Activated CD8-positive, alpha-beta T cell treated with anti-CD3 and anti-CD28 coated beads for 36 hours (primary cell): ENCODE measurements at regions not wholly inside any gene's neighbourhood (a gene's known extent, or its start where the extent isn't known, plus 50 kb on each side); places are given as distances from the start of the nearest gene placed in this dataset.

Experiments used
- ATAC-seq: fragments of 200-7000 bp; cut with Tn5 transposase; one replicate; pipeline ENCODE4 v1.10.0; 2021; ENCODE audit warnings: mild to moderate bottlenecking, moderate library complexity
- CTCF ChIA-PET: fragments of 350-600 bp; sonication (Branson Sonifier 250); formaldehyde crosslinking; loops from one replicate; lab custom pipeline; 2021; ENCODE audit warnings: antibody characterized with exemption; lab: Charles Lee
- POLR2A ChIA-PET: fragments of 350-600 bp; sonication (Branson Sonifier 250); formaldehyde crosslinking; loops from one replicate; lab custom pipeline; 2021; ENCODE audit warnings: antibody characterized with exemption; lab: Charles Lee
- DNase-seq: peaks from one replicate; pipeline ENCODE4 v3.0.0-alpha.2; 2020
- H3K27ac Mint-ChIP-seq: one replicate; pipeline ENCODE4 v1.8.0; 2021; ENCODE audit warnings: mild to moderate bottlenecking, mixed read lengths
- H3K27me3 Mint-ChIP-seq: one replicate; pipeline ENCODE4 v1.8.0; 2021; ENCODE audit warnings: mixed read lengths
- H3K36me3 Mint-ChIP-seq: one replicate; pipeline ENCODE4 v1.8.0; 2021; ENCODE audit warnings: low read depth, mixed read lengths
- H3K4me1 Mint-ChIP-seq: one replicate; pipeline ENCODE4 v1.8.0; 2021; ENCODE audit warnings: low read depth, mixed read lengths
- H3K4me3 Mint-ChIP-seq: one replicate; pipeline ENCODE4 v1.8.0; 2021; ENCODE audit warnings: mild to moderate bottlenecking, moderate library complexity, mixed read lengths
- H3K9me3 Mint-ChIP-seq: one replicate; pipeline ENCODE4 v1.8.0; 2021; ENCODE audit warnings: mixed read lengths
- intact Hi-C: fragments of 100-400 bp; cut with micrococcal nuclease; formaldehyde crosslinking; loops from one replicate; pipeline ENCODE4 v1.10.0; 2022
- TF ChIP-seq, protein P1 (sequence below): fragments of 200-600 bp; IDR thresholded peaks from one replicate; pipeline ENCODE4 v1.8.0; 2022; ENCODE audit warnings: antibody characterized with exemption, mild to moderate bottlenecking

DNA sequence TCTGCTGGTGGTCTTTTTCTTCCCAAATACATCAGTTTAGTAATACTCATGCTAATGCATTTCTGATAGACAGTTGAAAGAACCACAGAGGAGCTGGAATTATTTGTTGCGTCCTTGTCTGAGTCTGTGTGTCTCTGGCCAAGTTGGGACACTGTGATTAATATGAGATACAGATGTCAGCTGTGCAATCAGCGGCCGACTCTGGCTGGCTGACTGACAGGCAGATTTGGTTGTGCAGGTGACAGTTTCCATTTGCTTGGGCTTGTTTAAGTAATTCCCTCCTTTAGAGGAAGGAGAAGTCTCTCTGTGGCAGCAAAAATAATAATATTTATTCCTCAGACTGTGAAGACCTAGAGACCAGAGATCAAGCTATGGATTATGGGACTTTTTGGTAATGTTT, 176.2 kb upstream of the CHRM2 start:
- TF ChIP-seq, protein P1, sequence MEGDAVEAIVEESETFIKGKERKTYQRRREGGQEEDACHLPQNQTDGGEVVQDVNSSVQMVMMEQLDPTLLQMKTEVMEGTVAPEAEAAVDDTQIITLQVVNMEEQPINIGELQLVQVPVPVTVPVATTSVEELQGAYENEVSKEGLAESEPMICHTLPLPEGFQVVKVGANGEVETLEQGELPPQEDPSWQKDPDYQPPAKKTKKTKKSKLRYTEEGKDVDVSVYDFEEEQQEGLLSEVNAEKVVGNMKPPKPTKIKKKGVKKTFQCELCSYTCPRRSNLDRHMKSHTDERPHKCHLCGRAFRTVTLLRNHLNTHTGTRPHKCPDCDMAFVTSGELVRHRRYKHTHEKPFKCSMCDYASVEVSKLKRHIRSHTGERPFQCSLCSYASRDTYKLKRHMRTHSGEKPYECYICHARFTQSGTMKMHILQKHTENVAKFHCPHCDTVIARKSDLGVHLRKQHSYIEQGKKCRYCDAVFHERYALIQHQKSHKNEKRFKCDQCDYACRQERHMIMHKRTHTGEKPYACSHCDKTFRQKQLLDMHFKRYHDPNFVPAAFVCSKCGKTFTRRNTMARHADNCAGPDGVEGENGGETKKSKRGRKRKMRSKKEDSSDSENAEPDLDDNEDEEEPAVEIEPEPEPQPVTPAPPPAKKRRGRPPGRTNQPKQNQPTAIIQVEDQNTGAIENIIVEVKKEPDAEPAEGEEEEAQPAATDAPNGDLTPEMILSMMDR, result no peak
- Mint-ChIP-seq H3K27ac (no peak overlapping the region), H3K4me1 (no peaks in the 10 kb centered on the region), H3K9me3 (peaks cover 3% of the 10 kb centered on the region), H3K27me3 (no peaks in the 10 kb centered on the region), H3K36me3 (no peaks in the 10 kb centered on the region), H3K4me3 (no peak overlapping the region)
- POLR2A ChIA-PET, result no interaction called here
- CTCF ChIA-PET, result no interaction called here
- ATAC-seq (no peak), DNase-seq (no peak)
- intact Hi-C loops, result no loop called here

DNA sequence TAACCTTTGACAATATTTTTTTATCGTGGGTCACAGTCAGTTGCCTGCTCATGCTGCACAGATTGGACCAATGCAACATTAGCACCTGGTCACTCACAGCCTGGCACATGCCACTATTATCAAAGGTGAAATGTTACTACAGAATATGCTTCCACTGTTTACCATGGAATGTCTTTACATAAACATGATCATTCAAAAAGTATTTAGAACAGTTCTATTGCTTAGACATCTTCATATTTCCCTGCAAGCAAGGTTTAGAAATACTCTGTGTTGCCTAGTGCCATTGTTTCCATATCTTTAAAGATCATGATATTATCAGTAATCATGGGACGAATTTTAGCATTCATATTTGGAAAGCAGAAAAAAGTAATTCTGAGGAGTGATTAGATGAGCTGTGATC, 179.9 kb upstream of the CHRM2 start:
- ChIA-PET POLR2A (no interaction called here), CTCF (interaction anchor here (1.0 kb wide), 1 partner anchor 10 kb away, joined by 3 read pairs; no protein-coding TSS in a partner anchor)
- no peak overlapping the region for H3K27ac Mint-ChIP-seq
- no peaks in the 10 kb centered on the region for H3K27me3 Mint-ChIP-seq
- TF ChIP-seq, protein P1, result no peak
- no peak overlapping the region for H3K4me3 Mint-ChIP-seq
- ATAC-seq, result no peak
- no peaks in the 10 kb centered on the region for H3K36me3 Mint-ChIP-seq
- intact Hi-C loops, result no loop called here
- H3K9me3 Mint-ChIP-seq, result peaks cover 3% of the 10 kb centered on the region
- H3K4me1 Mint-ChIP-seq, result no peaks in the 10 kb centered on the region
- DNase-seq, result no peak

GRCh38 chr7:136687693-136688322, 180.6 kb upstream of the CHRM2 start:
- H3K36me3 Mint-ChIP-seq, result no peaks in the 10 kb centered on the region
- no peak overlapping the region for H3K27ac Mint-ChIP-seq
- H3K4me1 Mint-ChIP-seq, result no peaks in the 10 kb centered on the region
- ATAC-seq (no peak), DNase-seq (peak; percentile 4)
- TF ChIP-seq, protein P1, result peak; percentile 40
- no peak overlapping the region for H3K4me3 Mint-ChIP-seq
- intact Hi-C loops, result no loop called here
- H3K27me3 Mint-ChIP-seq, result no peaks in the 10 kb centered on the region
- H3K9me3 Mint-ChIP-seq, result peaks cover 3% of the 10 kb centered on the region
- ChIA-PET POLR2A (no interaction called here), CTCF (interaction anchor here (0.8 to 1.0 kb wide), 2 partner anchors 10 to 20 kb away, joined by 3 read pairs; no protein-coding TSS in a partner anchor)

- Mint-ChIP-seq H3K9me3 (peaks cover 3% of the 10 kb centered on the region), H3K27me3 (no peaks in the 10 kb centered on the region), H3K4me1 (no peaks in the 10 kb centered on the region), H3K4me3 (no peak overlapping the region), H3K27ac (no peak overlapping the region), H3K36me3 (no peaks in the 10 kb centered on the region)
- intact Hi-C loops, result no loop called here
- POLR2A ChIA-PET, result no interaction called here
- ATAC-seq (no peak), DNase-seq (no peak)
- TF ChIP-seq, protein P1, result no peak
- CTCF ChIA-PET, result no interaction called here
Observed at GRCh38 chr7:136685501-136686173, 182.8 kb upstream of the CHRM2 start.
